ENCODE measurements at regions not wholly inside any gene's neighbourhood (a gene's known extent, or its start where the extent isn't known, plus 50 kb on each side); places are given as distances from the start of the nearest gene placed in this dataset.

DNA sequence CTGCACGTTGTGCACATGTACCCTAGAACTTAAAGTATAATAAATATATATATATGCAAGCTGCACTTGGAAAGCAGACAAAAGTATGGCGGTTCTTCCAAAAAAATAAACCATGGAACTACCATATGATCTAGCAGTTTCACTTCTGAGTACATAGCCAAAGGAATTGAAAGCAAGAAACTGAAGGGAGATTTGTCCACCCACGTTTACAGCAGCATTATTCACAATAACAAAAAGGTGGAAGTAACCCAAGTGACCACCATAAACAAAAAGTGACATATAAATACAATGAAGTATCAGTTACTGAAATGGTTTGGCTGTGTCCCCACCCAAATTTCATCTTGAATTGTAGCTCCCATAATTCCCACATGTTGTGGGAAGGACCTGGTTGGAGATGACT is 525.3 kb upstream of the CELF2 start:
- TF ChIP-seq, protein P1, sequence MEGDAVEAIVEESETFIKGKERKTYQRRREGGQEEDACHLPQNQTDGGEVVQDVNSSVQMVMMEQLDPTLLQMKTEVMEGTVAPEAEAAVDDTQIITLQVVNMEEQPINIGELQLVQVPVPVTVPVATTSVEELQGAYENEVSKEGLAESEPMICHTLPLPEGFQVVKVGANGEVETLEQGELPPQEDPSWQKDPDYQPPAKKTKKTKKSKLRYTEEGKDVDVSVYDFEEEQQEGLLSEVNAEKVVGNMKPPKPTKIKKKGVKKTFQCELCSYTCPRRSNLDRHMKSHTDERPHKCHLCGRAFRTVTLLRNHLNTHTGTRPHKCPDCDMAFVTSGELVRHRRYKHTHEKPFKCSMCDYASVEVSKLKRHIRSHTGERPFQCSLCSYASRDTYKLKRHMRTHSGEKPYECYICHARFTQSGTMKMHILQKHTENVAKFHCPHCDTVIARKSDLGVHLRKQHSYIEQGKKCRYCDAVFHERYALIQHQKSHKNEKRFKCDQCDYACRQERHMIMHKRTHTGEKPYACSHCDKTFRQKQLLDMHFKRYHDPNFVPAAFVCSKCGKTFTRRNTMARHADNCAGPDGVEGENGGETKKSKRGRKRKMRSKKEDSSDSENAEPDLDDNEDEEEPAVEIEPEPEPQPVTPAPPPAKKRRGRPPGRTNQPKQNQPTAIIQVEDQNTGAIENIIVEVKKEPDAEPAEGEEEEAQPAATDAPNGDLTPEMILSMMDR (IDR thresholded peaks at IDR 0.05; ENCODE audit: low read depth, low read length, missing control alignments), result no peak
- no peak for DNase-seq (ENCODE audit: extremely low read depth, low read depth)
- no peak overlapping the region for H3K4me3 ChIP-seq (replicated peaks; ENCODE audit: low read depth, low read length)

DNA sequence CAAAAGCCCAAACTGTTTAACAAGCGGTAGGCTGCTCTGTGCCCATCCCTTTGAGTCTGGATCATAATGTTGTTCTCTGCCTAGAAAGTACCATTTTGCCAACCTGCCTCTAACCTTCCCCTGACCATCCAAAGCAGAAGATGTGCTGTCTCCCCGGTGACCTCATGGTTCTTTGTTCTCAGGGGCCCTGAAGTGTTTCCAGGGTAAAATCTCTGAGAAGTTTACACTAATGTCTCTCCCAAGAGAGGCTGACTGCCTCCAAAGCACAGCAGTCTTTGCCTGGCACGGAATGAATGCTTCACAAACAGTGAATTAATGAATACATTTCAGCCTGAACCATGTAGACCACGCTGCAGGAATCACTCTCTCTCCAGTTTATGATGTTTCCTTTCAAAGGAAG is 523.8 kb upstream of the CELF2 start:
- H3K4me3 ChIP-seq (replicated peaks; ENCODE audit: low read depth, low read length), result no peak overlapping the region
- TF ChIP-seq, protein P1 (IDR thresholded peaks at IDR 0.05; ENCODE audit: low read depth, low read length, missing control alignments), result no peak
- DNase-seq (ENCODE audit: extremely low read depth, low read depth), result no peak

DNA sequence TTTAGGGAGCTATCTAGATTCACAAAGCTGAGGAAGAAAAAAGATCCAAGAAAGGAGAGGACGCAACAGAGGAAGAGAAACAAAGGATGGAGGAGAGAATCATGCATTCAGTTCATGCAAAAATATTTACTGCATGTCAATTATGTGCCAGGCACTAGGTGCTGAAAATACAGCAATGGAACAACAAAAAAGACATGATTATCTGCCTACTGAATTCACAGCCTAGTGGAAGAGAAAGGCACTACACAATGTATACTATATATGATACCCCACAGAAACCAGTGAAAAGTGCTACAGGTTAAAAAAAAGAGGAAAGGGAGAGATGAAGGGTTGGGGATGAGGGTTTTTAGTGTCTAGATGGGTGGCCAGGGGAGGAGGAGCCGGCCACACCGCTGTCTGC is 520.4 kb upstream of the CELF2 start:
- TF ChIP-seq, protein P1 (IDR thresholded peaks at IDR 0.05; ENCODE audit: low read depth, low read length, missing control alignments), result no peak
- no peak for DNase-seq (ENCODE audit: extremely low read depth, low read depth)
- no peak overlapping the region for H3K4me3 ChIP-seq (replicated peaks; ENCODE audit: low read depth, low read length)

DNA sequence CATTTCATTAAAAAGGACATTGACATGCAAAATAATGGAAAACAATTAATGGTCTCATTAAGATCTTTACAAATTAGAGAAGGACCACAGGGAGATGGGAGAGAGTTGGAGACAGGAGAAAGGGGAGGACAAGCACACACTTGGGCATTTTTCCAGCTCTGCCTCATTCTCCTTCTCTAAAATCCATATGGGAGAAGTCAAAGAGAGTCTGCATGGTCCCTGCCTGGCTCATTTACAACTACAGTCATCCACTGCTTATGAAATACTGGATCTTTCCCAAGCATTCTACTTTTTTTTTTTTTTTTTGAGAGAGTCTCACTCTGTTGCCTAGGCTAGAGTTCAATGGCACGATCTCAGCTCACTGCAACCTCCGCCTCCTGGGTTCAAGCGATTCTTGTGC is 518.9 kb upstream of the CELF2 start:
- DNase-seq (ENCODE audit: extremely low read depth, low read depth), result no peak
- H3K4me3 ChIP-seq (replicated peaks; ENCODE audit: low read depth, low read length), result no peak overlapping the region
- TF ChIP-seq, protein P1 (IDR thresholded peaks at IDR 0.05; ENCODE audit: low read depth, low read length, missing control alignments), result no peak

DNA sequence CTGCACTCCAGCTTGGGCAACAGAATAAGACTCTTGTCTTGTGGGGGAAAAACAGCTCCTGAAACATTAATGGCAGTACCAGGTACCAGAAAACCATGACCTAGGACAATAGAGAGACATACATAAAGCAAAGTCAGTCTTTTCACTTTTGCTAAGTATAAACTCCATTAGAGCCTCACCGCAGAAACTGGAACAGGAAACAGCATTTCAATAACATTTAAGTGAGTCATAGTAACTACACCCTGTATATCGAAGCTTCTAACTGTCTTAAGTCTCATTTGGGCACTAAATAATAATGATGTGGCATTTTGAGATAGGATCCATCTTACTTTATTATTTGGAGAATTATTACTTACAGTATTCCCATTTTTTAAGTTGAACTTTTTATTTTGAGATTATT is 517.8 kb upstream of the CELF2 start:
- no peak for DNase-seq (ENCODE audit: extremely low read depth, low read depth)

DNA sequence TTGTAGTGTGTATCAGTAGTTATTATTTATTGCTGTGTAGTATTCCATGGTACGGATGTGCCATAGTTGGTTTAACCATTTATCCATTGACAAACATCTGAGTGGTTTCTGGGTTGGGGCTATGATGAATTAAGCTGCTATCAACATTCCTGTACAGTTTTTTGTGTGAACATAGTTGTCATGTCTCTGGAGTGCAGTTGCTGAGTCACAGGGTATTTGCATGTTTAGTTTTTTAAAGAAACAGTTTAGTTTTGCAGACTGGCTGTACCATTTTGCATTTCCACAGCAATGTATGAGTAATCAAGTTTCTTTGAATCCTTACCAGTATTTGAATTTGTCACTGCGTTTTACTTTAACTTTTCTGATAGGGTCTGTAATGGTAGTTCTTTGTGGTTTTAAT is 516.7 kb upstream of the CELF2 start:
- DNase-seq (ENCODE audit: extremely low read depth, low read depth), result no peak
- H3K4me3 ChIP-seq (replicated peaks; ENCODE audit: low read depth, low read length), result no peak overlapping the region
- TF ChIP-seq, protein P1 (IDR thresholded peaks at IDR 0.05; ENCODE audit: low read depth, low read length, missing control alignments), result no peak

More for the DNA sequence above, 517.8 kb upstream of the CELF2 start:
- no peak overlapping the region for H3K4me3 ChIP-seq (replicated peaks; ENCODE audit: low read depth, low read length)
- TF ChIP-seq, protein P1 (IDR thresholded peaks at IDR 0.05; ENCODE audit: low read depth, low read length, missing control alignments), result no peak

DNA sequence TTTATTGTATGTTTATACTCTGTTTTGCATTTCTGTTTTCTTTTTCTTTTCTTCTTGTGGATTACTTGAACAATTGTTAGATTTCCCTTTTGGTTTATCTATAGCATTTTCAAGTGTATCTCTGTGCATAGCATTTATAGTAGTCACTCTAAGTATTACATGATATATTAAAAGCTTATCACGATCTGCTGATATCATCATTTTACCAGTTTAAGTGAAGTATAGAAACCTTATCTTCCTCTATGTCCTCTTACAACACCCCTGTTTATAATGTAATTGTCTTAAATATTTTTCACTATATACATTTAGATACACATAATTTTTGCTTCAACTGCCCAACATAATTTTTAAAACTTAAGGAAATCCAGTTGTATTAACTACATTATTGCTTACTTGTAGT is 513.9 kb upstream of the CELF2 start:
- no peak for DNase-seq (ENCODE audit: extremely low read depth, low read depth)
- TF ChIP-seq, protein P1 (IDR thresholded peaks at IDR 0.05; ENCODE audit: low read depth, low read length, missing control alignments), result no peak
- no peak overlapping the region for H3K4me3 ChIP-seq (replicated peaks; ENCODE audit: low read depth, low read length)
